H9 (cell line): ENCODE measurements at regions not wholly inside any gene's neighbourhood (a gene's known extent, or its start where the extent isn't known, plus 50 kb on each side); places are given as distances from the start of the nearest gene placed in this dataset.
A peak's percentile ranks its signal among the peaks of the same experiment; 100 is the strongest.

Source experiments
- DNase-seq: peaks from one replicate; pipeline ENCODE4 v3.0.0-alpha.2; 2017
- H2AFZ ChIP-seq: one replicate; pipeline ENCODE4 v1.6.1; 2013; ENCODE audit warnings: mild to moderate bottlenecking, low read length, control low read depth, moderate library complexity
- H2AK5ac ChIP-seq: 2 replicates; pipeline ENCODE4 v1.6.1; 2013; ENCODE audit warnings: low read length, control low read depth, mixed read lengths; ENCODE audit not compliant: insufficient read length
- H2BK120ac ChIP-seq: one replicate; pipeline ENCODE4 v1.6.1; 2013; ENCODE audit warnings: low read depth, mild to moderate bottlenecking, low read length, control low read depth, inconsistent platforms; ENCODE audit not compliant: poor library complexity, severe bottlenecking
- H2BK12ac ChIP-seq: 2 replicates; pipeline ENCODE4 v1.6.1; 2013; ENCODE audit warnings: low read length, control low read depth, mixed read lengths, low read depth; ENCODE audit not compliant: insufficient read length
- H2BK15ac ChIP-seq: 2 replicates; pipeline ENCODE4 v1.6.1; 2013; ENCODE audit warnings: low read depth, low read length, control low read depth
- H2BK20ac ChIP-seq: one replicate; pipeline ENCODE4 v1.6.1; 2013; ENCODE audit warnings: low read depth, mild to moderate bottlenecking, low read length, control low read depth, inconsistent platforms; ENCODE audit not compliant: poor library complexity, severe bottlenecking
- H2BK5ac ChIP-seq: 2 replicates; pipeline ENCODE4 v1.6.1; 2013; ENCODE audit warnings: low read length, control low read depth, mixed read lengths; ENCODE audit not compliant: insufficient read length
- H3K14ac ChIP-seq: 2 replicates; pipeline ENCODE4 v1.6.1; 2013; ENCODE audit warnings: low read length, control low read depth; ENCODE audit not compliant: insufficient read depth
- H3K18ac ChIP-seq: 2 replicates; pipeline ENCODE4 v1.6.1; 2013; ENCODE audit warnings: low read depth, mild to moderate bottlenecking, mixed read lengths, low read length, control low read depth; ENCODE audit not compliant: insufficient read length
- H3K23ac ChIP-seq: 2 replicates; pipeline ENCODE4 v1.6.1; 2013; ENCODE audit warnings: low read length, control low read depth, mixed read lengths, low read depth; ENCODE audit not compliant: insufficient read length
- H3K23me2 ChIP-seq: 2 replicates; pipeline ENCODE4 v1.6.1; 2013; ENCODE audit warnings: low read depth, mild to moderate bottlenecking, mixed read lengths, low read length, control low read depth; ENCODE audit not compliant: insufficient read length, poor library complexity, severe bottlenecking
- H3K27ac ChIP-seq: 2 replicates; pipeline ENCODE4 v1.5.1; 2013; ENCODE audit warnings: low read length, control low read depth, mixed read lengths, low read depth; ENCODE audit not compliant: insufficient read length
- H3K27me3 ChIP-seq: 2 replicates; pipeline ENCODE4 v1.6.1; 2013; ENCODE audit warnings: low read length, control low read depth, inconsistent platforms; ENCODE audit not compliant: insufficient read depth
- H3K4ac ChIP-seq: 2 replicates; pipeline ENCODE4 v1.6.1; 2013; ENCODE audit warnings: low read depth, mild to moderate bottlenecking, control low read depth, inconsistent platforms, low read length, moderate library complexity
- H3K4me1 ChIP-seq: 2 replicates; pipeline ENCODE4 v1.6.1; 2013; ENCODE audit warnings: low read length, control low read depth, inconsistent platforms; ENCODE audit not compliant: insufficient read depth
- H3K4me2 ChIP-seq: 2 replicates; pipeline ENCODE4 v1.6.1; 2013; ENCODE audit warnings: low read length, control low read depth, mixed read lengths; ENCODE audit not compliant: insufficient read length, insufficient read depth
- H3K56ac ChIP-seq: 2 replicates; pipeline ENCODE4 v1.6.1; 2013; ENCODE audit warnings: low read depth, mild to moderate bottlenecking, mixed read lengths, low read length, control low read depth; ENCODE audit not compliant: insufficient read length
- H3K79me1 ChIP-seq: 2 replicates; pipeline ENCODE4 v1.6.1; 2013; ENCODE audit warnings: low read depth, mild to moderate bottlenecking, moderate library complexity, low read length, control low read depth, inconsistent platforms; ENCODE audit not compliant: insufficient read depth, poor library complexity, severe bottlenecking
- H3K79me2 ChIP-seq: 2 replicates; pipeline ENCODE4 v1.6.1; 2013; ENCODE audit warnings: low read length, control low read depth, inconsistent platforms; ENCODE audit not compliant: insufficient read depth
- H3K9ac ChIP-seq: 2 replicates; pipeline ENCODE4 v1.6.1; 2013; ENCODE audit warnings: low read length, control low read depth, mixed read lengths; ENCODE audit not compliant: insufficient read length; ENCODE audit errors: extremely low read depth
- H3K9me3 ChIP-seq: one replicate; pipeline ENCODE4 v1.6.1; 2013; ENCODE audit warnings: low read depth, low read length, inconsistent platforms; ENCODE audit not compliant: control insufficient read depth
- H3T11ph ChIP-seq: one replicate; pipeline ENCODE4 v1.6.1; 2013; ENCODE audit warnings: mild to moderate bottlenecking, low read length, control low read depth, inconsistent platforms
- H4K20me1 ChIP-seq: one replicate; pipeline ENCODE4 v1.6.1; 2013; ENCODE audit not compliant: control insufficient read depth, insufficient read length, insufficient read depth
- H4K5ac ChIP-seq: 2 replicates; pipeline ENCODE4 v1.6.1; 2013; ENCODE audit warnings: low read depth, mild to moderate bottlenecking, mixed read lengths, low read length, control low read depth; ENCODE audit not compliant: insufficient read length
- H4K8ac ChIP-seq: replicated peaks from 2 replicates; pipeline ENCODE4 v1.6.1; 2013; ENCODE audit warnings: low read length, control low read depth, mixed read lengths, low read depth; ENCODE audit not compliant: insufficient read length
- H4K91ac ChIP-seq: 2 replicates; pipeline ENCODE4 v1.6.1; 2013; ENCODE audit warnings: low read depth, mild to moderate bottlenecking, moderate library complexity, mixed read lengths, low read length, control low read depth; ENCODE audit not compliant: insufficient read length
- H3K27ac Mint-ChIP-seq, 3 experiments: 2 replicates in 2 of 3; 3 replicates in 1 of 3; pipeline ENCODE4 v1.8.0; 2020 to 2021; ENCODE audit warnings: mixed read lengths in 3 of 3, mild to moderate bottlenecking in 1 of 3, moderate library complexity in 1 of 3
- H3K27me3 Mint-ChIP-seq: 2 replicates; pipeline ENCODE4 v1.8.0; 2021; ENCODE audit warnings: low read depth, mild to moderate bottlenecking, moderate library complexity, mixed read lengths
- H3K36me3 Mint-ChIP-seq, 3 experiments: 2 replicates in 2 of 3; 3 replicates in 1 of 3; pipeline ENCODE4 v1.8.0; 2020 to 2021; ENCODE audit warnings: low read depth in 3 of 3, mixed read lengths in 3 of 3; ENCODE audit not compliant: insufficient read depth in 1 of 3
- H3K4me1 Mint-ChIP-seq, 2 experiments: 2 replicates each; pipeline ENCODE4 v1.8.0; 2020; ENCODE audit warnings: mixed read lengths in 2 of 2
- H3K4me3 Mint-ChIP-seq, 2 experiments: 2 replicates in 1 of 2; 3 replicates in 1 of 2; pipeline ENCODE4 v1.8.0; 2020 to 2021; ENCODE audit warnings: mild to moderate bottlenecking in 2 of 2, mixed read lengths in 2 of 2, moderate library complexity in 1 of 2
- H3K9me3 Mint-ChIP-seq, 2 experiments: 2 replicates in 1 of 2; 3 replicates in 1 of 2; pipeline ENCODE4 v1.8.0; 2020; ENCODE audit warnings: mild to moderate bottlenecking in 2 of 2, mixed read lengths in 2 of 2, moderate library complexity in 1 of 2
- CTCF ChIP-seq: fragments of 200-600 bp; sonication (generic); conservative IDR thresholded peaks from 3 replicates; pipeline ENCODE4 v1.8.0; 2021; ENCODE audit warnings: antibody characterized with exemption, mild to moderate bottlenecking
- WGBS: extraction: QIAGEN DNeasy Blood & Tissue Kit; methylation state at CpG from one replicate; pipeline ENCODE4 v1.1.7; 2013; ENCODE audit warnings: missing lambda C conversion rate, low lambda C conversion rate, mixed read lengths; ENCODE audit not compliant: insufficient read length; ENCODE audit errors: extremely low coverage; 5-methylcytosine and 5-hydroxymethylcytosine counted together

DNA sequence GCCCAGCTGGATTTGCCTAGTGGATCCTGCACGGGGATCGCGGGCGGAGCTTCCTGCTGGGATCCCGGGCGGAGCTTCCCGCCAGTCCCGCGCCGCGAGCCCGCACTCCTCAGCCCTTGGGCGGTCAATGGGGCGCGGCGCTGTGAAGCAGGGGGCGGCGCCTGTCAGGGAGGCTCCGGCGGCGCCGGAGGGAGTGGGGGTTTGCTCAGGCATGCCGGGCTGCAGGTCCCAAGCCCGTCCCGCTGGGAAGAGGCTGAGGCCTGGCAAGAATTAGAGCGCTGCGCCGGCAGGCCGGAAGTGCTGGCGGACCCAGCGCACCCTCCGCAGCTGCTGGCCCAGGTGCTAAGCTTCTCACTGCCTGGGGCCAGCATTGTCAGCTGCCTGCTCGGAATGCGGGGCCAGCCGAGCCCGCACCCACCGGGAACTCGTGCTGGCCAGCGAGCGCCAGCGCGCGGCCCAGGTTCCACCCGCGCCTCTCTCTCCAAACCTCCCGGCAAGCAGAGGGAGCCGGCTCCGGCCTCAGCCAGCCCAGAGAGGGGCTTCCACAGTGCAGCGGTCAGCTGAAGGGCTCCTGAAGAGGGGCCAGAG is 119.6 kb downstream of the PRR20E start:
- Histone ChIP-seq H2AFZ (no peak overlapping the region), H4K8ac (no peak overlapping the region), H2BK20ac (no peak overlapping the region), H3K4me1 (no peaks in the 10 kb centered on the region), H3K4me2 (no peak overlapping the region), H3K79me1 (no peaks in the 10 kb centered on the region), H2BK5ac (no peak overlapping the region), H2BK120ac (no peak overlapping the region), H4K91ac (no peak overlapping the region), H2AK5ac (no peak overlapping the region), H3K79me2 (no peaks in the 10 kb centered on the region), H3K9me3 (no peaks in the 10 kb centered on the region), H3K23ac (no peak overlapping the region), H4K20me1 (no peaks in the 10 kb centered on the region), H3T11ph (no peak overlapping the region), H3K14ac (no peak overlapping the region), H3K27me3 (no peaks in the 10 kb centered on the region), H3K4ac (no peak overlapping the region), H3K9ac (no peak overlapping the region), H3K23me2 (no peaks in the 10 kb centered on the region), H2BK15ac (no peak overlapping the region), H3K18ac (no peak overlapping the region), H4K5ac (no peak overlapping the region), H3K27ac (no peak overlapping the region), H3K56ac (no peak overlapping the region), H2BK12ac (no peak overlapping the region)
- no peak for TF ChIP-seq CTCF
- DNase-seq: peak; percentile 78
- no peaks in the 10 kb centered on the region for H3K27me3 Mint-ChIP-seq
- WGBS: no CpG with 5 or more reads among the region's 49 CpGs
- no peaks in the 10 kb centered on the region for H3K4me1 Mint-ChIP-seq
- H3K36me3 Mint-ChIP-seq: peaks cover 4 to 7% (median 4%) of the 10 kb centered on the region in 3 experiments; a peak in 5 of 7 replicates
- no peak overlapping the region for H3K4me3 Mint-ChIP-seq
- no peak overlapping the region for H3K27ac Mint-ChIP-seq
- H3K9me3 Mint-ChIP-seq: peaks cover 2 to 10% of the 10 kb centered on the region in 2 experiments; a peak in 3 of 5 replicates
